ENCODE measurements at regions not wholly inside any gene's neighbourhood (a gene's known extent, or its start where the extent isn't known, plus 50 kb on each side); places are given as distances from the start of the nearest gene placed in this dataset.

DNA sequence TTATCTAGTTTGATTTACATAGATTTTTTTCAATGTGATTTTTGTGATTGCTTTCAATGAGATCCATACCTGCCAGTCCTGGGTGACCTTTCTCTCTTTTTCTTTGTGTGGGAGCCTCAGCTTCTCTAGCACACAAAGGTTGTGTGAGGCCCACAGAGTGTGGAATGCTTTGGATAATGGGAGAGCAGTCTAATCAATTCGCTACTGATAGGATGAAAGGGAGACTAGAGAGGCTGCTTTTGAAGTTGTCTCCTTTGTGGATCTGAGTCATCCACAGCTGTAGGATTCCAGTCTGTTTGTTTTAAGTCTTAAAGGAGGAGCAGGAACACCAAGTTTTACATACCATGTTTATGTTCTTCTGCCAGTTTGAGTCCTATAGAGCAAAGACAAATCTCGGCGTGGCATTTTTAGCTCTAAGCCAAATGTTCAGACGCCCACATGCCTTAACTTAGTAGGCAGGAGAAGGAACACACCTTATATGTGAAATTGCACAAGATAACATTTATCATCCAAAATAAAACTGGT, 330.0 kb downstream of the ARL4A start:
- TF ChIP-seq RAD21 (IDR thresholded peaks at IDR 0.05; ENCODE audit: low read depth) (no peak), FOXM1 (IDR thresholded peaks at IDR 0.05; ENCODE audit: borderline replicate concordance, low read depth) (no peak), NFIC (IDR thresholded peaks at IDR 0.05) (no peak), TEAD4 (IDR thresholded peaks at IDR 0.05) (no peak), REST (IDR thresholded peaks at IDR 0.05; ENCODE audit: low read depth) (no peak)
- TF ChIP-seq, protein P1, sequence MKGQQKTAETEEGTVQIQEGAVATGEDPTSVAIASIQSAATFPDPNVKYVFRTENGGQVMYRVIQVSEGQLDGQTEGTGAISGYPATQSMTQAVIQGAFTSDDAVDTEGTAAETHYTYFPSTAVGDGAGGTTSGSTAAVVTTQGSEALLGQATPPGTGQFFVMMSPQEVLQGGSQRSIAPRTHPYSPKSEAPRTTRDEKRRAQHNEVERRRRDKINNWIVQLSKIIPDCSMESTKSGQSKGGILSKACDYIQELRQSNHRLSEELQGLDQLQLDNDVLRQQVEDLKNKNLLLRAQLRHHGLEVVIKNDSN (IDR thresholded peaks at IDR 0.05) = no peak

- no peak for TF ChIP-seq FOXM1 (IDR thresholded peaks at IDR 0.05; ENCODE audit: borderline replicate concordance, low read depth)
- TF ChIP-seq CEBPB (IDR thresholded peaks at IDR 0.05) = no peak
- TF ChIP-seq, protein P1 (IDR thresholded peaks at IDR 0.05) = no peak
- TF ChIP-seq EGR1 (IDR thresholded peaks at IDR 0.05) = no peak
- TF ChIP-seq TCF12 (IDR thresholded peaks at IDR 0.05; ENCODE audit: low read depth) = no peak
Observed at GRCh38 chr7:13017881-13018280, 330.4 kb downstream of the ARL4A start.

DNA sequence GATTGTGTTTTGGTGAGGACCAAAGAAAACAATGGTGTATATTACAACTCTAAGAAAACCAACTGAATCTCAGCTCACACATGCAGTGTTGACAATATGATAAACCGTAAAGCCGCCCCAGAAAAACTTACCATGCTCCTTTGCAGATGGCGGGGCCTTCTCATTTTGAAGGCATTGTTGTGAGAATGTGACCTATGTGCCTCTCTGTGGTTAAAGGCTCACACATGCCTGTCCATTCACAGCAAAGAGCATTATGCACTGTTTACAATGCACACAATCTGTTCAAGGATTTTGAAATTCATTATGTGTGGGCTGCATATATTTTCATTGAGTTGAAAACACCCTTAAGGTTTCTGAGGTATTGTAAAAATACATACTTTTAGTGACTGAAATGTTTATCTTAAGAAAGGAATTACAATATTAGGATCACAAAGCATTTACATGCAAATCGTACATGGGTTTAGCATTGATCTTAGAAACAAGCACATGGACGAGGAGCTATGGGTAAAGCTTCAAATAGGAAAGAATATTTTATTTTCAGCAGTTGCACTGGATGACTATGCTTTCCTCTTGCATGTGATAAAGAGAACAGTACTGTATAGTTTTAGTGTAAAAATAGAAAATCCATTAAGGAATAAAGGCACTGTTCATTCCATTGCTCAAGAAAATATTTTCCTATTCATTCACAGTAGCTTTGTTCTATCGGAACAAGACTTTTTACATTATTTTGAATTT, 334.3 kb downstream of the ARL4A start:
- TF ChIP-seq, protein P2, sequence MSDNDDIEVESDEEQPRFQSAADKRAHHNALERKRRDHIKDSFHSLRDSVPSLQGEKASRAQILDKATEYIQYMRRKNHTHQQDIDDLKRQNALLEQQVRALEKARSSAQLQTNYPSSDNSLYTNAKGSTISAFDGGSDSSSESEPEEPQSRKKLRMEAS (IDR thresholded peaks at IDR 0.05) = no peak
- TF ChIP-seq RAD21 (IDR thresholded peaks at IDR 0.05; ENCODE audit: low read depth) (no peak), EP300 (IDR thresholded peaks at IDR 0.05; ENCODE audit: borderline replicate concordance) (no peak), EGR1 (IDR thresholded peaks at IDR 0.05) (no peak), NFIC (IDR thresholded peaks at IDR 0.05) (no peak), FOXM1 (IDR thresholded peaks at IDR 0.05; ENCODE audit: borderline replicate concordance, low read depth) (no peak), TAF1 (IDR thresholded peaks at IDR 0.05; ENCODE audit: low read depth) (no peak), CEBPB (IDR thresholded peaks at IDR 0.05) (no peak), ZBTB7A (IDR thresholded peaks at IDR 0.05; ENCODE audit: low read depth) (no peak), TEAD4 (IDR thresholded peaks at IDR 0.05) (no peak), YY1 (IDR thresholded peaks at IDR 0.05; ENCODE audit: low read depth) (no peak), REST (IDR thresholded peaks at IDR 0.05; ENCODE audit: low read depth) (no peak)
- TF ChIP-seq, protein P1 (IDR thresholded peaks at IDR 0.05) = no peak

DNA sequence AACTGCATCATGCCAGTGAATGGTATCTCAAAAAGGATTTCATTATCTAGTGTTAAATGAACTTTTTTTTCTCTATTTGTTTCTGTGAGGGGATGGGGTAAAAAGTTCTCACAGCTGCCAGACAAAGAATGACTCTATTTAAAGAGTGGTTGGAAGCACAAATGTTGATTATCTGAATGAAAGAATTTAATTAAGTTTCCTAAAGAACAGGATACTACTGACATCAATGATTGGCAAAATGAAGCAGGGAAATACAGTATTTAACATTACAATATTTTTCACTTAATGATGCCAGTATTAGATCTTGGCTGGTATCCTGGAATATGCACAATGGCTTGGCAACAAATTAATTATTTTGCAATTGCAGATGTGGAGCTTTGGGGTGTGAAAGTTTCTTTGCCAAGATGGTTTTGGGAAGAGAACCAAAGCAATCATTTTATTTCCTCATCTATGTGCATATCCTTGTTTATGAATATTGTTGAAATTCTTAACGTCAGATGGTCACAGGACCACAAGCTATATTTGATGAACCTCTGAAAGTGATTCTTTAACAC, 336.8 kb downstream of the ARL4A start:
- TF ChIP-seq RAD21 (IDR thresholded peaks at IDR 0.05; ENCODE audit: low read depth) = no peak

DNA sequence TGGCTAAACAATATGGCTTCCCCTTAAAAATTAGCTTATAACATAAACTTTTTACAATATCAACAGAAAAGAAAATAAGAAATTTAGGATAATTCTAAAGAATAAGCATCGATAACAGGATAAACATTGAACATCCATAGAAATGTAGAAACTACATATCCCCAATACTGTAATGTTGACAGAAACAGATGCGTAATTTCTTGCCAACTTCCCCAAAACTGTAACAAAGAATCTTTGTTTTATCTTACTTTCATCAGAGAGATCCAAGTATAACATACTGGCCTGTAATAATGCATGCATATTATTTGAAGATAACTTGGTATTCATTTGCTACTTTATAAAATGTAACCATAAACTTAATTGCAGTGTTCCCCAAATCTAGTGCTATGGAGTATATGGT, 339.9 kb downstream of the ARL4A start:
- TF ChIP-seq ZBTB7A (IDR thresholded peaks at IDR 0.05; ENCODE audit: low read depth) = no peak

DNA sequence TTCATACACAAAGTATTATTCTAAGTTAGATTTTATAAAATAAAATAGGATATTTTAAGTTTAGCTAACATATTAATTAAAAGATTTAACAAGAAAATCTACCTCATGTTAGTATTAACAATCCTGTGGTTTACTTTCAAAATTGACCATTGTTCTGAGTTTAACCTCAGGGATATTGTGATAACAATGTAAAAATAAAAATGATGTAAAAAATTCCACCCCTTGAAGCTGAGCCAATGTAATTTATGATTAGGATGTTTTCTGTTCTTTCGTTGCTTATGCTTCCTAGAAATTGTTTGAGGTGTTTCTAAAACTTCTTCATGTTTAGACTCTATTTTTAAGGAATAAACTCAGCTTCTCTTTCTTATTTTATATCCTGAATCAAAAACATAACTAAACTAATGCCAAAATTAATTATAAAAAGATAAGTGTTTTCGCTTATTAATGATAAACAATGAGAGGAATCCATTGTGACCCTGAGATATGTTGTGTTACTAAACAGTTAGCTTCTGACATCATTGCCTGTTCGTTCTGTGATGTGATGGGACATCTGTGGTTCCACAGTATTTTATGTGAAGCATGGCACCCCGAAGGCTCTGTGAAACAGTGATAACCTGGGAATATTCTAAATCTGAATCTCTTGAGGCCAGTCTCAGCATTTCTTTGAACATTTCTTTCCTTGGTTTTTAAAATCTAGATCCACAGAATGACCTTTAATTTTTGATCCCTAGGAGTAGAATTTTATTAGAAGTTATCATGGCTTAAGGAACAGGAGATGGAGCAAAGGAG, 340.8 kb downstream of the ARL4A start:
- TF ChIP-seq, protein P1 (IDR thresholded peaks at IDR 0.05) = no peak
- TF ChIP-seq ZBTB7A (IDR thresholded peaks at IDR 0.05; ENCODE audit: low read depth) (no peak), TAF1 (IDR thresholded peaks at IDR 0.05; ENCODE audit: low read depth) (no peak), CEBPB (IDR thresholded peaks at IDR 0.05) (no peak), TEAD4 (IDR thresholded peaks at IDR 0.05) (no peak), EGR1 (IDR thresholded peaks at IDR 0.05) (no peak), RAD21 (IDR thresholded peaks at IDR 0.05; ENCODE audit: low read depth) (no peak), TCF12 (IDR thresholded peaks at IDR 0.05; ENCODE audit: low read depth) (no peak), REST (IDR thresholded peaks at IDR 0.05; ENCODE audit: low read depth) (no peak), YY1 (IDR thresholded peaks at IDR 0.05; ENCODE audit: low read depth) (no peak), FOXM1 (IDR thresholded peaks at IDR 0.05; ENCODE audit: borderline replicate concordance, low read depth) (no peak), EP300 (IDR thresholded peaks at IDR 0.05; ENCODE audit: borderline replicate concordance) (no peak)
- TF ChIP-seq, protein P2 (IDR thresholded peaks at IDR 0.05) = no peak
